ENCODE measurements at regions not wholly inside any gene's neighbourhood (a gene's known extent, or its start where the extent isn't known, plus 50 kb on each side); places are given as distances from the start of the nearest gene placed in this dataset.

DNA sequence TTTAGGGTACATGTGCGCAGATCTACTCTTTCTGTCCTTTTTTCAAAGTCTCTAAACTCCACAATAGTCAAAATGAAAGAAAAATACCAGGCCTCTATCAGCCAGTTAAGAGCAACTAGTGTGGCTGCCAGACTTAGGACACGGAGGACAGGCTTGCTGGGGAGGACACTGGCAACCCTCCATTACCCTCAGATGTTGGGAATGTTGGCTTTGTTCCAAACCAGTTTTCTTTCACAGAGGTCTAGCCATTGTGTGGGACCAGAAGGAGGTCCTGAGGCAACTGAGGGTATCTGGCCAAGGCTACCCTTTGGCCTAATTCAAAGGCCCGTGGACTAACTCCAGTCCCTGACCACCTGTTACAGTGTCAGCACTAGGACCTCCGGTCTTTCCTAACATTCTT lies 51.2 kb upstream of the MED9 start:
- no peak for TF ChIP-seq CTCF (IDR thresholded peaks at IDR 0.05; ENCODE audit: extremely low read depth, low read depth, low read length)
- H3K36me3 ChIP-seq (ENCODE audit: insufficient read depth, low read length), result no peaks in the 10 kb centered on the region
- H3K4me2 ChIP-seq (ENCODE audit: insufficient read depth, low read length), result no peak overlapping the region
- no peaks in the 10 kb centered on the region for H3K79me2 ChIP-seq (ENCODE audit: insufficient read depth, low read length)
- no peaks in the 10 kb centered on the region for H4K20me1 ChIP-seq (ENCODE audit: insufficient read depth, low read length)
- peaks cover 4% of the 10 kb centered on the region for H3K4me1 ChIP-seq (ENCODE audit: insufficient read depth, low read length)
- no peaks in the 10 kb centered on the region for H3K27me3 ChIP-seq (ENCODE audit: insufficient read depth, low read length)
- H2AFZ ChIP-seq (ENCODE audit: low read length), result no peak overlapping the region
- no peak overlapping the region for H3K27ac ChIP-seq (ENCODE audit: low read depth, low read length)
- H3K9me3 ChIP-seq (ENCODE audit: low read depth, low read length), result no peaks in the 10 kb centered on the region
- H3K4me3 ChIP-seq (ENCODE audit: insufficient read depth, low read length), result no peak overlapping the region
- no peak for DNase-seq (ENCODE audit: insufficient read length, low spot score, missing footprints)

- no peak for DNase-seq (ENCODE audit: insufficient read length, low spot score, missing footprints)
- no peaks in the 10 kb centered on the region for H3K79me2 ChIP-seq (ENCODE audit: insufficient read depth, low read length)
- H3K27ac ChIP-seq (ENCODE audit: low read depth, low read length), result no peak overlapping the region
Measured at GRCh38 chr17:17426184-17426583, 50.6 kb upstream of the MED9 start.

More at GRCh38 chr17:17426184-17426583, 50.6 kb upstream of the MED9 start:
- Histone ChIP-seq H3K27me3 (ENCODE audit: insufficient read depth, low read length) (no peaks in the 10 kb centered on the region), H3K36me3 (ENCODE audit: insufficient read depth, low read length) (no peaks in the 10 kb centered on the region), H3K4me1 (ENCODE audit: insufficient read depth, low read length) (no peaks in the 10 kb centered on the region), H4K20me1 (ENCODE audit: insufficient read depth, low read length) (no peaks in the 10 kb centered on the region), H3K4me2 (ENCODE audit: insufficient read depth, low read length) (no peak overlapping the region), H2AFZ (ENCODE audit: low read length) (no peak overlapping the region), H3K9me3 (ENCODE audit: low read depth, low read length) (no peaks in the 10 kb centered on the region), H3K4me3 (ENCODE audit: insufficient read depth, low read length) (no peak overlapping the region)
- TF ChIP-seq CTCF (IDR thresholded peaks at IDR 0.05; ENCODE audit: extremely low read depth, low read depth, low read length), result no peak
